SJSA1 (cell line): ENCODE measurements at regions not wholly inside any gene's neighbourhood (a gene's known extent, or its start where the extent isn't known, plus 50 kb on each side); places are given as distances from the start of the nearest gene placed in this dataset.

ENCODE experiments used
- DNase-seq, 2 experiments: peaks; one replicate each; pipeline ENCODE4 v3.0.0-alpha.2; 2015 to 2020; ENCODE audit warnings: low spot score in 2 of 2, low read depth in 1 of 2
- H3K27ac ChIP-seq: fragments of 250-450 bp; sonication (Bioruptor Pico); 2 replicates; pipeline ENCODE4 v1.5.1; 2020; ENCODE audit warnings: mild to moderate bottlenecking, moderate library complexity
- H3K27me3 ChIP-seq: fragments of 250-450 bp; sonication (Bioruptor Pico); replicated peaks from 2 replicates; pipeline ENCODE4 v1.5.1; 2020; ENCODE audit warnings: mild to moderate bottlenecking, moderate library complexity
- H3K36me3 ChIP-seq: fragments of 250-450 bp; sonication (Bioruptor Pico); 2 replicates; pipeline ENCODE4 v1.5.1; 2020; ENCODE audit warnings: mild to moderate bottlenecking
- H3K4me1 ChIP-seq: fragments of 250-450 bp; sonication (Bioruptor Pico); replicated peaks from 2 replicates; pipeline ENCODE4 v1.6.1; 2021; ENCODE audit warnings: mild to moderate bottlenecking
- H3K4me3 ChIP-seq: fragments of 250-450 bp; sonication (Bioruptor Pico); 2 replicates; pipeline ENCODE4 v1.5.1; 2020; ENCODE audit warnings: mild to moderate bottlenecking
- H3K9me3 ChIP-seq: fragments of 250-450 bp; sonication (Bioruptor Pico); replicated peaks from 2 replicates; pipeline ENCODE4 v1.5.1; 2020; ENCODE audit warnings: mild to moderate bottlenecking

DNA sequence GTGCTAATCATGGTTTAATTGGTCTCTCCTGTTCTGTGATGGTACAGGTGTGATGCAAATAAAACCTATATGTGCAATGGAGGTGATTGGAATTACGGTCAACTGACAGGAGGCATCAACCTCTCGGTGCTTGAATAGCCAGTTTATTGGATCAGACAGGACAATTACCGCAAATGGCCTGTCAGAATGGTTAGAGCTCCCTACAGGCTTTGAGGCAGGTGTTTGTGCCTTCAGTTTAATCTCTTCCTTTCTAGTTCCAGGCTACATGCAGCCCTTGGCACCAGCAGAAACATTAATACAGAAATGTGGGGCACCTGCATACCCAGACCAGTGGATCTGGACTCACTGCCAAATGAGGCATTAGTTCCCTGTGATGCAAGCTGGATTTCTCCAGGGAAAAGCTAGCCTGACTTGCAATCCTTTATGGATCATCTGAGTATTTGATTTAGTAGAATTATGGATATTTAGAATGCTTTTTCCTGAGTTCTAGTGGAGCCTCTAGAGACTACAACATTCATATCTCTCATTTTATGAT lies 128.6 kb downstream of the MAT2B start:
- no peak overlapping the region for H3K4me3 ChIP-seq
- no peak for DNase-seq

DNA sequence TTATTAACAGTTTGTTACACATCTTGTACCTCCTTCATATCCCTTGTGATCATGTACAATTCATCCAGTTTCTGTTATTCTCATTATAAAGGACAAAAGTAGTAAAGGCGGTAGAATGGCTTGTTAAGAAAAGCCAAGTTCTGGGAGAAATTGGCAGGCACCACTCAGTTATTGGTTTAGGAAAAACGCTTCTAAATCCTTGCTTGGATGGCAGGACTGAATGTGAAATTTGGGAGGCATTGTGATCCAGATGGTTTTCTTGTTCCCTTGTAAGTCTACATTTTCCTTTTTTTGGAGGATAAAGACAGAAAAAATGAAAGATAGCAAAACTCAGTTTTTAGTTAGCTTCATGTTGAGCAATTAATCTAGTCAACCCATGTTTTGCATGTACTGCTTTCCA lies 130.2 kb downstream of the MAT2B start:
- Histone ChIP-seq H3K36me3 (no peaks in the 10 kb centered on the region), H3K27ac (no peak overlapping the region), H3K9me3 (no peaks in the 10 kb centered on the region), H3K27me3 (no peaks in the 10 kb centered on the region), H3K4me1 (no peaks in the 10 kb centered on the region), H3K4me3 (no peak overlapping the region)
- DNase-seq: no peak

More for the DNA sequence above, 128.6 kb downstream of the MAT2B start:
- Histone ChIP-seq H3K36me3 (no peaks in the 10 kb centered on the region), H3K27me3 (no peaks in the 10 kb centered on the region), H3K9me3 (no peaks in the 10 kb centered on the region; the same call in 1 of the 2 replicates), H3K4me1 (no peaks in the 10 kb centered on the region), H3K27ac (no peak overlapping the region)

DNA sequence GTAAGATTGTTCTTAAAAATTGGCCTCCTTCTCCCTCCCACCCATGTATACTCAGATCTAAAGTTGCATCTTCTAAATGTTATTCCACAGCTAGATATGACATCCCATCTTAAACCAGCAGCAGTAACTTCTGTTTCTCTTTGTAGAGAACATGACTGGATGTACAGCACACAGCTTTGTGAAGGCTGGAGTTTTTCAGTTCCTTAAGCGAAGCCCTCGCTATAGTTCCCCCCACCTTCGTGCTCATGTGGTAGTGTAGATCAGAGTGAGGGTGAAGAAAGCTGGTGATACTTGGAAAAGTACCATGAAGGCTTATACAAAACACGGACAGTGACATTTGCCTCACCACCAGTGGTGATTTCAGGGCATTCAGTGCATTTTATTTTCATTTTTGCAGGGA lies 137.5 kb downstream of the MAT2B start:
- H3K36me3 ChIP-seq: no peaks in the 10 kb centered on the region
- no peaks in the 10 kb centered on the region for H3K27me3 ChIP-seq
- no peak overlapping the region for H3K4me3 ChIP-seq
- no peak for DNase-seq
- no peaks in the 10 kb centered on the region for H3K9me3 ChIP-seq
- H3K4me1 ChIP-seq: no peaks in the 10 kb centered on the region
- H3K27ac ChIP-seq: no peak overlapping the region

DNA sequence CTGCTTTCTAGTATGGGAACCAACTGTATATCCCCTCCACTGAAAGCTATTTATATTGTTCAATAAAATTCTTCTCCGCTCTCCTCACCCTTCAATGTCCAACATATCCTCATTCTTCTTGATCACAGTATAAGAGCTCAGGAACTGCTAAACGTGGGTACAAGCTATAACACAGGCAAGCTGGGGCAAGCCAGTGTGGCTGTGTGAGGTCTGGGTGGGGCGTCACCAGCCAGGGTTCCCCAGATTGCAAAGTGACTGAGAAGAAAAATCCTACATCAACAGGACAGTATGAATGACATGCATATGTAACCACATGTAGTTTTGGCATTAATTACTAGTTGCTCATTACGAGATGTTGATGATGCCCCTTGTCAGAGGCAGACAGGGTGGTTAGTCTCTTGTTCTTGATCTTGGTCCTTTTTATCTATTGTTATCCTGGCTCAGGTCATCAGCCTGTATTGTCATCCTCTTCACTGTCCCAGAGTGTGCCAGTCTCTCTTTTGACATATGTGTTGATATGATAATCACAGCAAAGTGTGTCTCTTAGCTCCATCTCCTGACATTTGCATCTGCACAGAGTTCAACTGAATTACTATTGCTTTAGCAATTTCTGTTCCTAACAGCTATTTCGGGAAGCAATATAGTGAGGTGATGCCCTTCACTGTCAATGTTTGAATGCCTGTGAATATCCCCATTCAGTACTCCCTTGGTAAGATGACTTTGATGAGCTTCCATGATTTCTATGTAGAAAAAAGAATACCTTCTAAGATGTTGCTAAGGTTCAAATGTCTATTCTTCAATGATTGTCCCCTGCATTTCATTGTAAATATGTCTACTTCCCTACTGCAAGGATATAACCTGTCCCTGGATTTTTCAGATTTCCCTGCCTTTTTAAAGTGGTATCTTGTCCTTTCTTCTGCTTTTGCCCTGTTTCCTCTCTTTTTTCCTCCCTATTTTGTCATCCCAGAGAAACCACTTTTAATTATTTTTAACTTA lies 140.3 kb downstream of the MAT2B start:
- H3K27me3 ChIP-seq: no peaks in the 10 kb centered on the region
- no peak overlapping the region for H3K4me3 ChIP-seq
- no peak for DNase-seq
- no peak overlapping the region for H3K27ac ChIP-seq
- H3K36me3 ChIP-seq: no peaks in the 10 kb centered on the region
- 0 out of 2 replicates have a peak, but pooled peaks cover 3% of the 10 kb centered on the region for H3K9me3 ChIP-seq
- peaks cover 9% of the 10 kb centered on the region for H3K4me1 ChIP-seq

DNA sequence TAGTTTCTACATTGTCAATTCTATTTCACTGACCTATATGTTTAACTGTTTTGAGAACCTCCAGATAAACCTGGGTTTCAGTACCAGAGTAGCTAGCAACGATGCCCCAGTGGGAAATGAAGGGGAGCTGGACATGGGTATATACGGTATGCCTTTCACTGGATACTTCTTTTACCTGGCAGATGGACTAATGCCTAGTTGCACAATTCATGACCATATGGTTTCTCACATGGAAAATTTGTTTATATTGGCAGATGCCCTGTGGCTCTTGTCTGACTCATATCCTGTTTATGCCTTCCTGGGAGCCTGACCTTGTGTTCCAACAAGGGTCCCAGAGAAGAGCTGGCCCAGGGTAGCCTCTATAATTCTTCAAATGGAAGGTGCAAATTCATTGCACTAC lies 144.1 kb downstream of the MAT2B start:
- H3K27me3 ChIP-seq: no peaks in the 10 kb centered on the region
- H3K4me3 ChIP-seq: no peak overlapping the region
- no peaks in the 10 kb centered on the region for H3K36me3 ChIP-seq
- peaks cover 11% of the 10 kb centered on the region; the same call in 1 of the 2 replicates for H3K9me3 ChIP-seq
- peaks cover 9% of the 10 kb centered on the region for H3K4me1 ChIP-seq
- no peak overlapping the region; the same call in 1 of the 2 replicates for H3K27ac ChIP-seq
- peak in 1 of 2 experiments; percentile 31 for DNase-seq

DNA sequence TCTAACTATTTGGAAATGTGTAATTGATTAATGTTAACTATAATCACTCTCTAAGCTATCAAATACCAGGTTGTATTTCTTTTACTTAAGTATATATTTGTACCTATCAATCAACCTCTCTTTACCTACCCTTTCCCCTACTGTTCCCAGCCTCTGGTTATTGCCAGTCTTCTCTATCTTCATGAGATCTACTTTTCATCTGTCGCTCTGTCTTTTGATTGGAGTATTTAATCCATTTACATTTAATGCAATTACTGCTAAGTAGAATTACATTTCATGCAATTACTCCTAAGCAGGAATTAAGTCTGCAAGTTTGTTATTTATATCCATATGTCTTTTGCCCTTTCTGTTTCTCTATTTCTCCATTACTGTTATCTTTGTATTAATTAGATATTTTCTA lies 148.1 kb downstream of the MAT2B start:
- no peak for DNase-seq
- Histone ChIP-seq H3K4me3 (no peak overlapping the region), H3K9me3 (peaks cover 11% of the 10 kb centered on the region; the same call in 1 of the 2 replicates), H3K27ac (no peak overlapping the region), H3K4me1 (peaks cover 9% of the 10 kb centered on the region), H3K27me3 (no peaks in the 10 kb centered on the region), H3K36me3 (no peaks in the 10 kb centered on the region)

DNA sequence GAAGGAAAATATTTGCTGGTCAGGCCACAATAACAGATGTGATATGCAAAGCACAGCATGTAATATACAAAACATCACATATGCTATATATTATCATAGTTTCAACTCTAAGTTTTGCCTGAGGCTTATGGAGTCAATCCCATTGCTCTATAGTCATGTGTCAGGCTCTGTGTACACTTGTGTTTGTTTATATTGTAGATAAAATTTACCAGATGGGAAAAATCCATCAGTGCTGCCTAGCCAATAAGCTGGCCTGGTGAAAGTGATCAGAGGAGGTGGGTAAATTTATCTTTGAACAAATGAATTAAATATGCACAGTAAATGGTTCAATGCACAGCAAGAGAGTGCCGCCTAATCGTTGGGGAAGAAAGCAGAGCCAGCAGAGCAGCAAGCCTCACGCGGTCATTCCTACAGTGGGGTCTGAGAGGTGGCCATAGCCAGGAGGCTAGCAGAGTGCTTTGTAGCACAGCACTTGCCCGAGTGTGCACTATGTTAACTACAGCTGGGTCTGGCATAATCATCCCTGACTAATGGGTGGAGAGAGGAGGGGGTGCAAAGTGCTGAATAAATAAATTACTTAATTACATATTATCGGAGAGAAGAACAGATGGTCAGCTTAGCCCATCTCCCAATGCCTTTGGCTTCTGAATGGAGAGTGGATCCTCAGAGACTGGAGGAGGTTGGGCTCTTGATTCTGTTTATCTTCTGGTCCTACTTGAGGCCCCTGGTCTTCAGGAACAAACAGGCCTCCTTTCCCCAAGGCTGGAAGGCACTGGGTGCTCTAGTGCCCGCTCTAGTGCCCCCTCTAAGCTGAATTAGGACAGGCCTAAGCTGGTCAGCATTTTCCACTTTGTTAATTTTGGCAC lies 153.5 kb downstream of the MAT2B start:
- H3K4me1 ChIP-seq: no peaks in the 10 kb centered on the region
- H3K9me3 ChIP-seq: peaks cover 2% of the 10 kb centered on the region; the same call in 1 of the 2 replicates
- H3K4me3 ChIP-seq: no peak overlapping the region
- no peak overlapping the region for H3K27ac ChIP-seq
- H3K27me3 ChIP-seq: no peaks in the 10 kb centered on the region
- H3K36me3 ChIP-seq: no peaks in the 10 kb centered on the region
- DNase-seq: no peak

DNA sequence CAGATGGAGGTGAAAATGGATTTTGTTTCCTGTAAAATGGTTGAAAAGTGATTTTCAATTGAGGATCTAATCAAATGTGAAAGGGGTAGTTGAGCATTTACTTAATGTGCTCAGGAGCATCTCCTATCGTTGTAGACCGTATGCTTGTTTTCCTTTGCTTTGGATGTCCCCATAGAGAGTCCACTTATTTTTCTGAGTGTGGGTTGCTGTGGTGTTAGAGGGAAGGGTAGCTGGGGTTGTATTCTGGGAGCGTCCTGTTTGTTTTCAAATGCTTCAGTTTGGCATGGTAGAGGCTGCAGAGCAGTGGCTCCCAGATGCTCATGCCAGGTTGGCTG lies 154.1 kb downstream of the MAT2B start:
- Histone ChIP-seq H3K27ac (no peak overlapping the region), H3K27me3 (no peaks in the 10 kb centered on the region), H3K9me3 (no peaks in the 10 kb centered on the region), H3K4me3 (no peak overlapping the region), H3K4me1 (no peaks in the 10 kb centered on the region), H3K36me3 (no peaks in the 10 kb centered on the region)
- no peak for DNase-seq

DNA sequence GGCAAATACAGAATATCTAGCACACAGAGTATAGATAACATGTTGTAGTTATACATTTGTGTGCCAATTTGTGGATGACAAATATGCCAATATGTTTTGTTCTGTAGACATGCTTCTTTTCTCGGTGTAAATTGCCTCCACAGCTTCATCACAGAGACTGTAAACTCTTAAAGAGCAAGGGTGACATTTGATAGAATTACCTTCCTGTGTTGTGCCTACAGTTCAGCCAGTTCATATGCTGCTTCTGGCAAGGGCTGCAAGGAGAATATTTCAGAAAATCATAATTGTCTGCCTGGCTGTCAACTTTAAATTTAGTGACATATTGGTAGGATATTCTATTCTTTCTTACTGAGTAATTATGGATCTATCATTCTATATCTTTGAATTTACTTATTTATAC lies 155.1 kb downstream of the MAT2B start:
- Histone ChIP-seq H3K4me3 (no peak overlapping the region), H3K4me1 (no peaks in the 10 kb centered on the region), H3K27ac (no peak overlapping the region), H3K27me3 (no peaks in the 10 kb centered on the region), H3K9me3 (no peaks in the 10 kb centered on the region), H3K36me3 (no peaks in the 10 kb centered on the region)
- no peak for DNase-seq

DNA sequence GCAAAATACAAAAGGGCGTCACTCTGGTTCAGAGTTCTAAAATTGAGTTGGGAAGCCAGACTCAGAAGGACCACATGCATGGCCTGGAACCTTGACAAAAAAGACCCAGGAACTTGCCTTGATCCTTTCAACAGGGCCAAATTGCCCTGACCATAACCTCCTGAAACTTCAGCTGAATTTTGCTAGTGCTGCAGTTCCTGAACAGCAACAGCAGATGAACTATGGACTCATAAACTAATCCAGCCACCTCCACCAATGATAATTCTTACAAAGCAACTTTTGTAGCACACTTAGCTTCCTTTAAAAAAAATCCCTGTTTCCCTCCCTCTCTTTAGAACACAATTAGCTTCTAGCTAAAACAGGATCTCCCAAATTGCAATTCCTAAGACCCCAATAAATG lies 155.9 kb downstream of the MAT2B start:
- Histone ChIP-seq H3K9me3 (no peaks in the 10 kb centered on the region), H3K27ac (no peak overlapping the region), H3K4me1 (no peaks in the 10 kb centered on the region), H3K27me3 (no peaks in the 10 kb centered on the region), H3K36me3 (no peaks in the 10 kb centered on the region), H3K4me3 (no peak overlapping the region)
- no peak for DNase-seq

DNA sequence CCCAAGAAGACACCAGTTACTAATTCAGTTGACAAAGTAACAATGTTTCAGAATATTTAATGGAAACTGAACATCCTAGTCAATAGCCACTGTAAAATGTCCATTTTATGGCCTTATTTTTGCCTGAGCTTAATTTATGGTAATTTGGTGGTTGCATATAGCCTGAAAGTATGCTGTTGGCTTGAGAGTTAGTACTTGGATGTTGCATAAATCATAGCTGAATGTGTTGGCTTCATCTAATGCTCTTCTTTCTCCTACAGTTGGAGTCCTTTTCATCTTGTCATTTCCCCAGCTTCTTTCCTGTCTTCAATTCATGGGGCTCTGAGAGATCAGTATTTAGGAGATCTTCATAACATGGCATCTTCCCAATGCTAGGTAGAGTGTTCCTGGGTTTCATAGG lies 164.6 kb downstream of the MAT2B start:
- Histone ChIP-seq H3K36me3 (no peaks in the 10 kb centered on the region), H3K27me3 (no peaks in the 10 kb centered on the region), H3K4me3 (no peak overlapping the region), H3K9me3 (no peaks in the 10 kb centered on the region), H3K4me1 (no peaks in the 10 kb centered on the region), H3K27ac (no peak overlapping the region)
- DNase-seq: no peak

DNA sequence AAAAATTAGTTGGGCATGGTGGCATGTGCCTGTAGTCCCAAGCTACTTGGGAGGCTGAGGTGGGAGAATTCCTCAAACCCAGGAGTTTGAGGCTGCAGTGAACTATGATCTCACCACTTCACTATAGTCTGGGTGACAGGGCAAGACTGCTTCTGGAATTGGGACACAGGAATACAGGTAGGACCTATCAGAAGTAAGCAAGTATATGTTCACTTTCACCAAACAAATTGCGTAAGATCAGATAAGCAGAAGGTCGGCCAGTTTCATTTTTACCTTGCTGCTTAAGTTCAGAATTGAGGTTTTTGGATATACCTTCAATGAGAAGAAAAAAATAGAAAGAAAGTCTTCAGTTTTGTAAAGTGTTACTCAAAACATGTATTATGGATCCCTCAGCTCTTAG lies 171.7 kb downstream of the MAT2B start:
- Histone ChIP-seq H3K36me3 (no peaks in the 10 kb centered on the region), H3K27ac (no peak overlapping the region), H3K27me3 (no peaks in the 10 kb centered on the region), H3K4me1 (no peaks in the 10 kb centered on the region), H3K4me3 (no peak overlapping the region), H3K9me3 (no peaks in the 10 kb centered on the region)
- DNase-seq: no peak

DNA sequence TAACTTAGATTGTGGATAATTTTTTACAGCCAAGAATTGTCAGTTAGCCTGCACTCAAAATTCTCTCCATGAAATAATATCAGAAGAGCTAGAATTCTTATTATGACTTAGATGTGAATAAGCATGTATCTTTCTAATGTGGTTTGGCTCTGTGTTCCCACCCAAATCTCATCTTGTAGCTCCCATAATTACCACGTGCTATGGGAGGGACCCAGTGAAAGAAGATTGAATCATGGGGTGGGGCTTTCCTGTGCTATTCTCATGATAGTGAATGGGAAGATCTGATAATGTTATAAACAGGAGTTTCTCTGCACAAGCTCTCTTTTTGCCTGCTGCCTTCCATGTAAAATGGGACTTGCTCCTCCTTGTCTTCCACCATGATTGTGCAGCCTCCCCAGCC lies 176.8 kb downstream of the MAT2B start:
- no peak for DNase-seq
- Histone ChIP-seq H3K4me1 (no peaks in the 10 kb centered on the region), H3K27ac (no peak overlapping the region), H3K4me3 (no peak overlapping the region), H3K36me3 (no peaks in the 10 kb centered on the region), H3K9me3 (no peaks in the 10 kb centered on the region), H3K27me3 (no peaks in the 10 kb centered on the region)

DNA sequence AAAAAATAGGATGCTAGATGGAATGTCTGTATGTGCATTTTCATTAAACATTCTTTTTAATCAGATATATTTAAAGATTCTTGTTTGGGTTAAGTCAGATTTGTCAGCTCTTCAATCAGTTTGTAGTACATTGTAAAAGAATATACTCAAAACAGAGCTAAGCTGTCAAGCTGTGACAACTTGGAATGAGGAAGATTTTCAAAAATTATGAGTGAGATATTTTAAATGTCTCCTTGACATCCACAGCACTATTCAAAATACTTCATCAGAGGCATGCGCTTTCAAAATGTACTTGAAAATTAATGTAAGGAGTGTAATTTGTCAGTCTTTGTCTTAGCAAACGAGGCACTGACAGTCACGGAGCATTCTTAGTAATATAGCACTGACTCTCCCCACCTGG lies 182.0 kb downstream of the MAT2B start:
- DNase-seq: no peak
- H3K27ac ChIP-seq: no peak overlapping the region

More for the DNA sequence above, 182.0 kb downstream of the MAT2B start:
- no peaks in the 10 kb centered on the region for H3K4me1 ChIP-seq
- no peaks in the 10 kb centered on the region for H3K36me3 ChIP-seq
- H3K27me3 ChIP-seq: no peaks in the 10 kb centered on the region; the same call in 1 of the 2 replicates
- no peak overlapping the region for H3K4me3 ChIP-seq
- no peaks in the 10 kb centered on the region for H3K9me3 ChIP-seq
